ENCODE measurements at regions not wholly inside any gene's neighbourhood (a gene's known extent, or its start where the extent isn't known, plus 50 kb on each side); places are given as distances from the start of the nearest gene placed in this dataset.
"Not testable (repeated sequence)": the region's sequence is repeated elsewhere in the genome, so short reads cannot be mapped to it uniquely, and the experiment has no call there.

DNA sequence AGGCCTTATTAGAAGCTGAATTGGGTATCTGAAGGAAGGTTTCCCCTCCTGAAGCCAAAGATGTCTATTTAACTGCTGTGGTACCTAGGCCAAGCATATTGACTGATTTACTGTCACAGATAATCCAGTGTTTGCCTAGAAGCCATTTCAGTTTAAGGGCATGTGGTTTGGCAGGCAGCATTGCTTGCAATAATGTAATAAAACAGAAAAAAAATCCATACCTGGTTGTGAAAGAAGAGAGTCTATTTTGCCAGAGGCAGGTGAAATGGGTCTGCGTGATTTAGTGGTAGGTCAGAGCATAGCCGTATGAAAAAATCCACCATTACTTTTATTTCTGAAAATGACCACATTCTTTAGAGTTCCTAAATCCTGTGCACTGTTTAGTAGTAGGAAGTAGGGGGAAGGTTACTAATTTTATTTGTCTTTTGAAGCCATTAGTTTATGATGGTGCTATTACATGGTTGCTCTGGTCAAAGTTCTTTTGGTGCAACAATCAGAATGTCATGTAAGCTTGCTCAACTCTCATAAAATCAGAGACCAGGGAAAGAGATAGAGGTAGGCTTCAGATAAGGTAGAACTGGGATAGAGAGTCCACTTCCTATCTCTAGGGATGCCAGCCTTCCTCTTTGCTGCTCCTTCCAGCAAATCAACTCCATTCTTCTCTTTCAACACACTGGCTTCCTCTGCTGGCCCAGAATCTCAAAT lies 343.4 kb downstream of the GPD2 start:
- Histone ChIP-seq H3K4me3 (ENCODE audit: low read depth, low read length) (no peak overlapping the region), H3K9me3 (peaks cover 10% of the 10 kb centered on the region; the same call in 1 of the 2 replicates), H3K4me1 (peaks cover 24% of the 10 kb centered on the region), H3K27me3 (replicated peaks; ENCODE audit: control insufficient read depth, insufficient read depth, low read length) (no peaks in the 10 kb centered on the region), H3K36me3 (ENCODE audit: control insufficient read depth, insufficient read depth, low read length) (no peaks in the 10 kb centered on the region)
- H3K9me3 Mint-ChIP-seq (ENCODE audit: unreplicated experiment), result no peaks in the 10 kb centered on the region
- H3K27me3 Mint-ChIP-seq (ENCODE audit: insufficient read depth, unreplicated experiment), result no peaks in the 10 kb centered on the region
- BruUV-seq (replicated peaks), result no TSS peak
- peak overlapping the region; percentile 32 for H3K27ac Mint-ChIP-seq (ENCODE audit: unreplicated experiment)
- TF ChIP-seq, protein P1, sequence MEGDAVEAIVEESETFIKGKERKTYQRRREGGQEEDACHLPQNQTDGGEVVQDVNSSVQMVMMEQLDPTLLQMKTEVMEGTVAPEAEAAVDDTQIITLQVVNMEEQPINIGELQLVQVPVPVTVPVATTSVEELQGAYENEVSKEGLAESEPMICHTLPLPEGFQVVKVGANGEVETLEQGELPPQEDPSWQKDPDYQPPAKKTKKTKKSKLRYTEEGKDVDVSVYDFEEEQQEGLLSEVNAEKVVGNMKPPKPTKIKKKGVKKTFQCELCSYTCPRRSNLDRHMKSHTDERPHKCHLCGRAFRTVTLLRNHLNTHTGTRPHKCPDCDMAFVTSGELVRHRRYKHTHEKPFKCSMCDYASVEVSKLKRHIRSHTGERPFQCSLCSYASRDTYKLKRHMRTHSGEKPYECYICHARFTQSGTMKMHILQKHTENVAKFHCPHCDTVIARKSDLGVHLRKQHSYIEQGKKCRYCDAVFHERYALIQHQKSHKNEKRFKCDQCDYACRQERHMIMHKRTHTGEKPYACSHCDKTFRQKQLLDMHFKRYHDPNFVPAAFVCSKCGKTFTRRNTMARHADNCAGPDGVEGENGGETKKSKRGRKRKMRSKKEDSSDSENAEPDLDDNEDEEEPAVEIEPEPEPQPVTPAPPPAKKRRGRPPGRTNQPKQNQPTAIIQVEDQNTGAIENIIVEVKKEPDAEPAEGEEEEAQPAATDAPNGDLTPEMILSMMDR (IDR thresholded peaks at IDR 0.05; ENCODE audit: insufficient read depth in 1 of 2, low read depth in 1 of 2, low read length in 1 of 2, severe bottlenecking in 1 of 2, unreplicated experiment in 1 of 2), result no peak
- CTCF ChIA-PET, result no interaction called here
- H3K4me3 Mint-ChIP-seq (ENCODE audit: unreplicated experiment), result peak overlapping the region; percentile 38
- intact Hi-C loops (cut with micrococcal nuclease; ENCODE audit: unreplicated experiment), result loop anchor here (1.0 to 10.0 kb wide), 4 partner anchors 113 to 437 kb away; no protein-coding TSS in a partner anchor
- H3K4me1 Mint-ChIP-seq (ENCODE audit: low read depth, unreplicated experiment), result peaks cover 25% of the 10 kb centered on the region
- POLR2A ChIA-PET, result no interaction called here
- no peaks in the 10 kb centered on the region for H3K36me3 Mint-ChIP-seq (ENCODE audit: insufficient read depth, unreplicated experiment)
- DNase-seq, result peak; percentile 57 to 58

DNA sequence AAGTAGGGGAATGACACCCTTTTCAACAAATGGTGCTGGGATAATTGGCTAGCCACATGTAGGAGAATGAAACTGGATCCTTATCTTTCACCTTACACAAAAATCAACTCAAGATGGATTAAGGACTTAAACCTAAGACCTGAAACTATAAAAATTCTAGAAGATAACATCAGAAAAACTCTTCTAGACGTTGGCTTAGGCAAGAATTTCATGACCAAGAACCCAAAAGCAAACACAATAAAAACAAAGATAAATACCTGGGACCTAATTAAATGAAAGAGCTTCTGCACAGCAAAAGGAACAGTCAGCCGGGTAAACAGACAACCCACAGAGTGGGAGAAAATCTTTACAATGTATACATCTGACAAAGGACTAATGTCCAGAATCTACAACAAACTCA lies 345.5 kb downstream of the GPD2 start:
- H3K27ac Mint-ChIP-seq (ENCODE audit: unreplicated experiment); CTCF ChIA-PET; H3K4me3 Mint-ChIP-seq (ENCODE audit: unreplicated experiment); H3K9me3 ChIP-seq; POLR2A ChIA-PET; H3K36me3 ChIP-seq (ENCODE audit: control insufficient read depth, insufficient read depth, low read length); H3K27me3 Mint-ChIP-seq (ENCODE audit: insufficient read depth, unreplicated experiment); H3K4me3 ChIP-seq (ENCODE audit: low read depth, low read length); H3K36me3 Mint-ChIP-seq (ENCODE audit: insufficient read depth, unreplicated experiment); H3K9me3 Mint-ChIP-seq (ENCODE audit: unreplicated experiment); BruUV-seq (replicated peaks); H3K27me3 ChIP-seq (replicated peaks; ENCODE audit: control insufficient read depth, insufficient read depth, low read length): not testable (repeated sequence)
- intact Hi-C loops (cut with micrococcal nuclease; ENCODE audit: unreplicated experiment), result loop anchor here (2.0 to 10.0 kb wide), 3 partner anchors 189 to 439 kb away; no protein-coding TSS in a partner anchor
- peaks cover 25% of the 10 kb centered on the region for H3K4me1 Mint-ChIP-seq (ENCODE audit: low read depth, unreplicated experiment)
- peak in 1 of 2 experiments; percentile 33 for DNase-seq
- peaks cover 24% of the 10 kb centered on the region for H3K4me1 ChIP-seq

DNA sequence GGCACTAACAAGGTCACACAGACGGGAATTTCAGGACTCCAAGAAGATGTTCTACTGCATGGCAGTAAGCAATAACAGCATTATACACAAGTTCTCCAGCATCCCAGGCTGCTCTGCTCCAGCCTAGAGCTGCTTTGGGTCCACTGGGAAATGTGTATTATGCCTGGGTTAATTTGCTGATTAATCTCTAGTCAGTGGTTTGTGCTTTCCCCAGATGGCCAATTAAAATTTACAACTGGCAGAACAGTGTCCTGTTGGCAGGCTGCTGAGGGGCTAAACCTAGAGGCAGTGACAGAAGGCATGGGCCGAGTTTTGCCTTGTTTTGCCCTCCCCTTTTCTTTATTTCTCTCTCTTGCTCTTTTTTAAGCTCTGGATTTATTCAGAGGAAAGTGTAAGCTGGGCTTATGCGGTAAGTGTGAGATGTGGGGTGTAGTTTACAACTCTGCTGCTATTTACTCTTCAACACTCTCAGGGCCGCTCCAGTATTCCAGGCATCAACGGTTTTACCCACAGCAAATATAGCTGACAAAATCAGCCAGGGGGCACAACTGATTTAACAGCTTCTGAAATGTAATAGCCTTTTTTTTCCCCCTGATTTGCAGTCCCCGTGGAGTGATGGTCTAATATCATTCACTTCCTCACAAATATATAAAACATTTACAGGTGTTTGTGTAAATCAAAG lies 348.0 kb downstream of the GPD2 start:
- no peaks in the 10 kb centered on the region for H3K27me3 Mint-ChIP-seq (ENCODE audit: insufficient read depth, unreplicated experiment)

More for the DNA sequence above, 348.0 kb downstream of the GPD2 start:
- Mint-ChIP-seq H3K4me3 (ENCODE audit: unreplicated experiment) (no peak overlapping the region), H3K36me3 (ENCODE audit: insufficient read depth, unreplicated experiment) (no peaks in the 10 kb centered on the region), H3K9me3 (ENCODE audit: unreplicated experiment) (no peaks in the 10 kb centered on the region), H3K4me1 (ENCODE audit: low read depth, unreplicated experiment) (peaks cover 25% of the 10 kb centered on the region), H3K27ac (ENCODE audit: unreplicated experiment) (no peak overlapping the region)
- Histone ChIP-seq H3K27me3 (replicated peaks; ENCODE audit: control insufficient read depth, insufficient read depth, low read length) (no peaks in the 10 kb centered on the region), H3K4me1 (peaks cover 12% of the 10 kb centered on the region), H3K9me3 (0 out of 2 replicates have a peak, but pooled peaks cover 3% of the 10 kb centered on the region), H3K36me3 (ENCODE audit: control insufficient read depth, insufficient read depth, low read length) (no peaks in the 10 kb centered on the region), H3K4me3 (ENCODE audit: low read depth, low read length) (no peak overlapping the region)
- TF ChIP-seq, protein P1 (IDR thresholded peaks at IDR 0.05; ENCODE audit: insufficient read depth in 1 of 2, low read depth in 1 of 2, low read length in 1 of 2, severe bottlenecking in 1 of 2, unreplicated experiment in 1 of 2), result no peak
- intact Hi-C loops (cut with micrococcal nuclease; ENCODE audit: unreplicated experiment), result loop anchor here (5.0 to 10.0 kb wide), 2 partner anchors 271 to 442 kb away; no protein-coding TSS in a partner anchor
- CTCF ChIA-PET, result interaction anchor here (0.7 kb wide), 1 partner anchor 21 kb away, joined by 5 read pairs; no protein-coding TSS in a partner anchor
- POLR2A ChIA-PET, result no interaction called here
- no TSS peak for BruUV-seq (replicated peaks)
- no peak for DNase-seq

Data from Caco-2 (cell line).